ENCODE measurements at regions not wholly inside any gene's neighbourhood (a gene's known extent, or its start where the extent isn't known, plus 50 kb on each side); places are given as distances from the start of the nearest gene placed in this dataset.

DNA sequence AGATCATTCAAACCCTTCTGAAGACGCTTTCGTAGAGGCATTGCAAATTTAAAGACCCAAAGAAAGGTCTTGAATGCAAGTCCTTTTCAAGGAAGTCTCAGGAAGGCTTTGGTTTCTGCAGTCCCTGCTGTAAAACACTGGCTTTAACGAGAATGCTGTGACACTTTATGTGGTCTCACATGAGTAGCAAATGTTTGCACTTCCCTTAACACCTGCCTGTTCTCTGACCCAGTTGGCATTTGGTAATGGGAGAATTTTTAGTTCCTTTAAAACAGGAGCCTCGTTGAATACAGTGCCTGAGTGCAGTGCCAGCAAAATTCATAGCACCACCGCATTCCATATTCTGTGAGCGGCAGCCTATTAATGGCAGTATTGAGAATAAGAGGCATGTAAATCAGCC lies 330.5 kb upstream of the PRKX start:
- H3K4me3 ChIP-seq, result no peak overlapping the region
- no peak overlapping the region for H3K27ac ChIP-seq
- no peak for TF ChIP-seq POLR2A (IDR thresholded peaks at IDR 0.05)
- TF ChIP-seq, protein P1, sequence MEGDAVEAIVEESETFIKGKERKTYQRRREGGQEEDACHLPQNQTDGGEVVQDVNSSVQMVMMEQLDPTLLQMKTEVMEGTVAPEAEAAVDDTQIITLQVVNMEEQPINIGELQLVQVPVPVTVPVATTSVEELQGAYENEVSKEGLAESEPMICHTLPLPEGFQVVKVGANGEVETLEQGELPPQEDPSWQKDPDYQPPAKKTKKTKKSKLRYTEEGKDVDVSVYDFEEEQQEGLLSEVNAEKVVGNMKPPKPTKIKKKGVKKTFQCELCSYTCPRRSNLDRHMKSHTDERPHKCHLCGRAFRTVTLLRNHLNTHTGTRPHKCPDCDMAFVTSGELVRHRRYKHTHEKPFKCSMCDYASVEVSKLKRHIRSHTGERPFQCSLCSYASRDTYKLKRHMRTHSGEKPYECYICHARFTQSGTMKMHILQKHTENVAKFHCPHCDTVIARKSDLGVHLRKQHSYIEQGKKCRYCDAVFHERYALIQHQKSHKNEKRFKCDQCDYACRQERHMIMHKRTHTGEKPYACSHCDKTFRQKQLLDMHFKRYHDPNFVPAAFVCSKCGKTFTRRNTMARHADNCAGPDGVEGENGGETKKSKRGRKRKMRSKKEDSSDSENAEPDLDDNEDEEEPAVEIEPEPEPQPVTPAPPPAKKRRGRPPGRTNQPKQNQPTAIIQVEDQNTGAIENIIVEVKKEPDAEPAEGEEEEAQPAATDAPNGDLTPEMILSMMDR (IDR thresholded peaks at IDR 0.05), result no peak
- TF ChIP-seq POLR2AphosphoS5 (IDR thresholded peaks at IDR 0.05), result no peak
- H3K27me3 ChIP-seq (replicated peaks; ENCODE audit: insufficient read depth), result no peaks in the 10 kb centered on the region
- 39% methylated on average over 6 of the region's 6 CpGs for WGBS
- intact Hi-C loops (cut with DNase I), result no loop called here
- no peak for DNase-seq (ENCODE audit: low spot score)
- H3K4me1 ChIP-seq (replicated peaks), result no peaks in the 10 kb centered on the region
- H3K36me3 ChIP-seq, result no peaks in the 10 kb centered on the region
- H3K9me3 ChIP-seq, result no peaks in the 10 kb centered on the region

DNA sequence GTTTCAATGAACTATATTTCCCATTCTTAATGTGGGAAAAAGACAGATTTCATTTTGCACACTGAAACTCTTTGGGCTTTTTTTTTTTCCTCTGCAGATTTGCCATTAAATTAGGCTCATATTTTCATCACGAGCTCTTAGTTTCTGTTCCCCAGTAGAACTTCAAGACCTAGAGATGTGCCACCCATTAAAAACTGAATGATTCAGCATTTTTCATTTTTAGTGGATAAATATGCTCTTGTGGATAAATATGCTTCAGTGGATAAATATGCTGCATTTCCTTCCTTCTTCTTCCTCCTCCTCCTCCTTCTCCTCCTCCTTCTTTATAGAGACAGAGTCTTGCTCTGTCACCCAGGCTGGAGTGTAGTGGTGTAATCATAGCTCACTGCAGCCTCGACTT lies 322.4 kb upstream of the PRKX start:
- TF ChIP-seq, protein P1 (IDR thresholded peaks at IDR 0.05), result no peak
- TF ChIP-seq POLR2A (IDR thresholded peaks at IDR 0.05) (no peak), POLR2AphosphoS5 (IDR thresholded peaks at IDR 0.05) (no peak)
- WGBS, result 48% methylated on average over 1 of the region's 2 CpGs
- intact Hi-C loops (cut with DNase I), result no loop called here
- no peak for DNase-seq (ENCODE audit: low spot score)
- no peaks in the 10 kb centered on the region for H3K27me3 ChIP-seq (replicated peaks; ENCODE audit: insufficient read depth)
- no peaks in the 10 kb centered on the region for H3K9me3 ChIP-seq
- no peaks in the 10 kb centered on the region for H3K36me3 ChIP-seq
- no peaks in the 10 kb centered on the region for H3K4me1 ChIP-seq (replicated peaks)
- H3K4me3 ChIP-seq, result no peak overlapping the region
- H3K27ac ChIP-seq, result no peak overlapping the region

- no peaks in the 10 kb centered on the region for H3K36me3 ChIP-seq
- H3K27ac ChIP-seq, result no peak overlapping the region
- H3K4me1 ChIP-seq (replicated peaks), result no peaks in the 10 kb centered on the region
- no peak for DNase-seq (ENCODE audit: low spot score)
- intact Hi-C loops (cut with DNase I), result no loop called here
- WGBS, result 82% methylated on average over 7 of the region's 7 CpGs
- TF ChIP-seq POLR2AphosphoS5 (IDR thresholded peaks at IDR 0.05), result no peak
- TF ChIP-seq POLR2A (IDR thresholded peaks at IDR 0.05), result no peak
- TF ChIP-seq, protein P1 (IDR thresholded peaks at IDR 0.05), result no peak
- no peaks in the 10 kb centered on the region for H3K27me3 ChIP-seq (replicated peaks; ENCODE audit: insufficient read depth)
- no peaks in the 10 kb centered on the region for H3K9me3 ChIP-seq
- no peak overlapping the region for H3K4me3 ChIP-seq
Measured at GRCh38 chrX:4028151-4028550, 314.7 kb upstream of the PRKX start.

- DNase-seq (ENCODE audit: low spot score), result no peak
- TF ChIP-seq POLR2AphosphoS5 (IDR thresholded peaks at IDR 0.05) (no peak), POLR2A (IDR thresholded peaks at IDR 0.05) (no peak)
- TF ChIP-seq, protein P1 (IDR thresholded peaks at IDR 0.05), result no peak
- no peaks in the 10 kb centered on the region for H3K9me3 ChIP-seq
- 76% methylated on average over 5 of the region's 5 CpGs for WGBS
- no peaks in the 10 kb centered on the region for H3K4me1 ChIP-seq (replicated peaks)
- no peak overlapping the region for H3K4me3 ChIP-seq
- no peaks in the 10 kb centered on the region for H3K27me3 ChIP-seq (replicated peaks; ENCODE audit: insufficient read depth)
- no peak overlapping the region for H3K27ac ChIP-seq
- no peaks in the 10 kb centered on the region for H3K36me3 ChIP-seq
- intact Hi-C loops (cut with DNase I), result no loop called here
Measured at GRCh38 chrX:4005281-4005680, 291.8 kb upstream of the PRKX start.

DNA sequence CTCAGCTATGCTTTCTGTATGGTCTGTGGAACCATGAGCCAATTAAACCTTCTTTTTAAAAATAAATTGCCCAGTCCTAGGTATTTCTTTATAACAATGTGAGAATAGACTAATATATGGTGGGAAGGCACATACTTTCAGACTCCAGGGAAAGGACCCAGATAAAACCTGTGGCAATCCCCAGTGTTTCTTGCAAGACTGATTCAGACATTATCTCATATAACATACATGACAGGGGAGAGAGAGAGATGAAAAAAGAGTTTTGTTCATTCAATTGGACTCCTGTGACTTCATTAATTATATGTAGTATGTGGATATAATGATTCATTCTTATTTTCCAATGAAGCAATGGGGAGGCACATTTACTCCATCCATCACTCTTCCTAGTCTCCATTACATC lies 291.4 kb upstream of the PRKX start:
- no peak overlapping the region for H3K4me3 ChIP-seq
- intact Hi-C loops (cut with DNase I), result no loop called here

More for the DNA sequence above, 291.4 kb upstream of the PRKX start:
- Histone ChIP-seq H3K36me3 (no peaks in the 10 kb centered on the region), H3K4me1 (replicated peaks) (no peaks in the 10 kb centered on the region), H3K9me3 (no peaks in the 10 kb centered on the region), H3K27me3 (replicated peaks; ENCODE audit: insufficient read depth) (no peaks in the 10 kb centered on the region), H3K27ac (no peak overlapping the region)
- TF ChIP-seq, protein P1 (IDR thresholded peaks at IDR 0.05), result no peak
- no peak for TF ChIP-seq POLR2A (IDR thresholded peaks at IDR 0.05)
- DNase-seq (ENCODE audit: low spot score), result no peak
